MCF 10A (cell line): ENCODE measurements at regions not wholly inside any gene's neighbourhood (a gene's known extent, or its start where the extent isn't known, plus 50 kb on each side); places are given as distances from the start of the nearest gene placed in this dataset.

Source experiments
- BruUV-seq: library from RNA; stranded (reverse); fragments of 400-500 nt; replicated peaks from 2 replicates; lab custom pipeline; 2021; lab: Mats Ljungman, UMichigan
- CTCF ChIA-PET: fragments of 300-600 bp; sonication (Branson Sonifier 250); formaldehyde crosslinking; extraction: SDS; loops from one replicate; lab custom pipeline; 2021; ENCODE audit warnings: antibody characterized with exemption, inconsistent platforms; lab: Yijun Ruan, JAX
- POLR2A ChIA-PET: fragments of 300-600, 350-650 bp; sonication (Branson Sonifier 250); formaldehyde crosslinking; extraction: SDS; loops from one replicate; lab custom pipeline; 2020; ENCODE audit warnings: antibody characterized with exemption, inconsistent platforms; lab: Yijun Ruan, JAX
- DNase-seq: peaks from one replicate; pipeline ENCODE4 v3.0.0-alpha.2; 2018; ENCODE audit not compliant: unreplicated experiment
- H3K27ac Mint-ChIP-seq: one replicate; pipeline ENCODE4 v1.8.0; 2022; ENCODE audit warnings: mild to moderate bottlenecking, low read depth, mixed read lengths; ENCODE audit not compliant: unreplicated experiment
- H3K27me3 Mint-ChIP-seq: one replicate; pipeline ENCODE4 v1.8.0; 2022; ENCODE audit warnings: mixed read lengths; ENCODE audit not compliant: insufficient read depth, unreplicated experiment
- H3K36me3 Mint-ChIP-seq: one replicate; pipeline ENCODE4 v1.8.0; 2022; ENCODE audit warnings: mild to moderate bottlenecking, moderate library complexity, mixed read lengths; ENCODE audit not compliant: insufficient read depth, unreplicated experiment
- H3K4me1 Mint-ChIP-seq: one replicate; pipeline ENCODE4 v1.8.0; 2022; ENCODE audit warnings: mixed read lengths; ENCODE audit not compliant: insufficient read depth, unreplicated experiment
- H3K4me3 Mint-ChIP-seq: one replicate; pipeline ENCODE4 v1.8.0; 2022; ENCODE audit warnings: mild to moderate bottlenecking, moderate library complexity, mixed read lengths; ENCODE audit not compliant: unreplicated experiment
- H3K9me3 Mint-ChIP-seq: one replicate; pipeline ENCODE4 v1.8.0; 2022; ENCODE audit warnings: mixed read lengths; ENCODE audit not compliant: unreplicated experiment
- CTCF ChIP-seq: fragments of 200-600 bp; IDR thresholded peaks from one replicate; pipeline ENCODE4 v1.8.0; 2022; ENCODE audit warnings: antibody characterized with exemption, mild to moderate bottlenecking; ENCODE audit not compliant: unreplicated experiment
- intact Hi-C: fragments of 100-400 bp; cut with micrococcal nuclease; formaldehyde crosslinking; loops from 2 replicates; pipeline ENCODE4 v1.14.1; 2022

GRCh38 chr10:128382225-128382624, 256.0 kb upstream of the MKI67 start:
- BruUV-seq: no TSS peak
- H3K4me1 Mint-ChIP-seq: no peaks in the 10 kb centered on the region
- no peaks in the 10 kb centered on the region for H3K36me3 Mint-ChIP-seq

GRCh38 chr10:128384831-128385230, 258.6 kb upstream of the MKI67 start:
- Mint-ChIP-seq H3K4me3 (no peak overlapping the region), H3K27me3 (peaks cover 33% of the 10 kb centered on the region), H3K27ac (no peak overlapping the region), H3K36me3 (no peaks in the 10 kb centered on the region), H3K4me1 (no peaks in the 10 kb centered on the region), H3K9me3 (peaks cover 14% of the 10 kb centered on the region)
- ChIA-PET POLR2A (no interaction called here), CTCF (no interaction called here)
- no peak for DNase-seq
- intact Hi-C loops: no loop called here
- no TSS peak for BruUV-seq
- TF ChIP-seq CTCF: no peak

More at GRCh38 chr10:128382225-128382624, 256.0 kb upstream of the MKI67 start:
- peaks cover 8% of the 10 kb centered on the region for H3K9me3 Mint-ChIP-seq
- TF ChIP-seq CTCF: no peak
- ChIA-PET POLR2A (no interaction called here), CTCF (no interaction called here)
- peaks cover 41% of the 10 kb centered on the region for H3K27me3 Mint-ChIP-seq
- H3K4me3 Mint-ChIP-seq: no peak overlapping the region
- intact Hi-C loops: no loop called here
- peak; percentile 4 for DNase-seq
- H3K27ac Mint-ChIP-seq: no peak overlapping the region

GRCh38 chr10:128386231-128386630, 260.0 kb upstream of the MKI67 start:
- intact Hi-C loops: no loop called here
- Mint-ChIP-seq H3K36me3 (no peaks in the 10 kb centered on the region), H3K4me3 (no peak overlapping the region), H3K27ac (no peak overlapping the region), H3K9me3 (peaks cover 14% of the 10 kb centered on the region), H3K4me1 (no peaks in the 10 kb centered on the region), H3K27me3 (peaks cover 39% of the 10 kb centered on the region)
- no peak for TF ChIP-seq CTCF
- no TSS peak for BruUV-seq
- no peak for DNase-seq
- ChIA-PET POLR2A (no interaction called here), CTCF (no interaction called here)

GRCh38 chr10:128386816-128387604, 260.8 kb upstream of the MKI67 start:
- Mint-ChIP-seq H3K4me1 (no peaks in the 10 kb centered on the region), H3K36me3 (no peaks in the 10 kb centered on the region), H3K27me3 (peaks cover 31% of the 10 kb centered on the region), H3K9me3 (peaks cover 14% of the 10 kb centered on the region), H3K4me3 (no peak overlapping the region), H3K27ac (no peak overlapping the region)
- BruUV-seq: no TSS peak
- ChIA-PET POLR2A (no interaction called here), CTCF (interaction anchor here (0.6 kb wide), 1 partner anchor 600 kb away, joined by 3 read pairs; no protein-coding TSS in a partner anchor)
- no peak for TF ChIP-seq CTCF
- intact Hi-C loops: no loop called here
- DNase-seq: no peak
